HK-2 (cell line): ENCODE measurements at regions not wholly inside any gene's neighbourhood (a gene's known extent, or its start where the extent isn't known, plus 50 kb on each side); places are given as distances from the start of the nearest gene placed in this dataset.

Experiments used
- DNase-seq: peaks from one replicate; pipeline ENCODE4 v3.0.0-alpha.2; 2018; ENCODE audit not compliant: unreplicated experiment

GRCh38 chr5:103646698-103647614 lies 84.4 kb upstream of the NUDT12 start:
- DNase-seq = no peak

GRCh38 chr5:103645816-103646215 lies 83.2 kb upstream of the NUDT12 start:
- no peak for DNase-seq

- no peak for DNase-seq
Observed at GRCh38 chr5:103638979-103639378, 76.4 kb upstream of the NUDT12 start.

- DNase-seq = no peak
Observed at GRCh38 chr5:103624675-103625074, 62.1 kb upstream of the NUDT12 start.

- no peak for DNase-seq
Observed at GRCh38 chr5:103624035-103624480, 61.5 kb upstream of the NUDT12 start.

GRCh38 chr5:103623425-103623824 lies 60.8 kb upstream of the NUDT12 start:
- no peak for DNase-seq

- no peak for DNase-seq
Observed at GRCh38 chr5:103621548-103621930, 59.0 kb upstream of the NUDT12 start.

GRCh38 chr5:103620851-103621547 lies 58.4 kb upstream of the NUDT12 start:
- no peak for DNase-seq

- DNase-seq = no peak
Observed at GRCh38 chr5:103617913-103618312, 55.3 kb upstream of the NUDT12 start.

- no peak for DNase-seq
Observed at GRCh38 chr5:103617090-103617489, 54.5 kb upstream of the NUDT12 start.

GRCh38 chr5:103612545-103612944 lies 50.0 kb upstream of the NUDT12 start:
- no peak for DNase-seq
